WTC11 (cell line): ENCODE measurements at regions not wholly inside any gene's neighbourhood (a gene's known extent, or its start where the extent isn't known, plus 50 kb on each side); places are given as distances from the start of the nearest gene placed in this dataset.

Source experiments
- ATAC-seq: fragments of 200-7000 bp; cut with Tn5 transposase; 2 replicates; pipeline ENCODE4 v1.10.0; 2021; ENCODE audit warnings: mild to moderate bottlenecking, moderate library complexity
- CTCF ChIA-PET: fragments of 300-600 bp; sonication (Branson Sonifier 250); formaldehyde crosslinking; loops from one replicate; lab custom pipeline; 2021; ENCODE audit warnings: antibody characterized with exemption; lab: Charles Lee
- POLR2A ChIA-PET: fragments of 350-600 bp; sonication (Branson Sonifier 250); formaldehyde crosslinking; loops from one replicate; lab custom pipeline; 2021; ENCODE audit warnings: antibody characterized with exemption; lab: Charles Lee
- DNase-seq: peaks from one replicate; pipeline ENCODE4 v3.0.0; 2021; ENCODE audit warnings: low spot score
- H3K27ac Mint-ChIP-seq: 2 replicates; pipeline ENCODE4 v1.8.0; 2021; ENCODE audit warnings: mixed read lengths
- H3K27me3 Mint-ChIP-seq: 2 replicates; pipeline ENCODE4 v1.8.0; 2021; ENCODE audit warnings: low read depth, mild to moderate bottlenecking, moderate library complexity, mixed read lengths
- H3K36me3 Mint-ChIP-seq: 2 replicates; pipeline ENCODE4 v1.8.0; 2021; ENCODE audit warnings: mixed read lengths
- H3K4me1 Mint-ChIP-seq: 2 replicates; pipeline ENCODE4 v1.8.0; 2022; ENCODE audit warnings: mixed read lengths
- H3K4me3 Mint-ChIP-seq: 2 replicates; pipeline ENCODE4 v1.8.0; 2021; ENCODE audit warnings: mild to moderate bottlenecking, moderate library complexity, mixed read lengths
- H3K9me3 Mint-ChIP-seq: 2 replicates; pipeline ENCODE4 v1.8.0; 2021; ENCODE audit warnings: mixed read lengths
- ATF1 ChIP-seq: sonication (generic); formaldehyde crosslinking; IDR thresholded peaks from 2 replicates; pipeline ENCODE4 v1.8.1; 2023; ENCODE audit warnings: mild to moderate bottlenecking, moderate library complexity, missing genetic modification reagents
- E2F1 ChIP-seq: sonication (generic); formaldehyde crosslinking; IDR thresholded peaks from 2 replicates; pipeline ENCODE4 v1.8.0; 2022; ENCODE audit warnings: mild to moderate bottlenecking, missing genetic modification reagents
- E2F5 ChIP-seq: sonication (generic); formaldehyde crosslinking; IDR thresholded peaks from 2 replicates; pipeline ENCODE4 v1.8.1; 2022; ENCODE audit warnings: mild to moderate bottlenecking, moderate library complexity, missing genetic modification reagents
- ESRRA ChIP-seq: sonication (generic); formaldehyde crosslinking; IDR thresholded peaks from 2 replicates; pipeline ENCODE4 v1.8.1; 2022; ENCODE audit warnings: mild to moderate bottlenecking, missing genetic modification reagents, borderline replicate concordance
- FOXK1 ChIP-seq: sonication (generic); formaldehyde crosslinking; IDR thresholded peaks from 2 replicates; pipeline ENCODE4 v1.8.0; 2022; ENCODE audit warnings: mild to moderate bottlenecking, moderate library complexity, missing genetic modification reagents
- FOXP1 ChIP-seq: sonication (generic); formaldehyde crosslinking; IDR thresholded peaks from 2 replicates; pipeline ENCODE4 v1.8.0; 2022; ENCODE audit warnings: missing genetic modification reagents, mild to moderate bottlenecking, moderate library complexity, borderline replicate concordance
- KAT7 ChIP-seq: sonication (generic); formaldehyde crosslinking; IDR thresholded peaks from 2 replicates; pipeline ENCODE4 v1.8.1; 2023; ENCODE audit warnings: missing genetic modification reagents, mild to moderate bottlenecking, borderline replicate concordance
- NFATC4 ChIP-seq: fragments of 250-450 bp; sonication (Bioruptor Pico); IDR thresholded peaks from 2 replicates; pipeline ENCODE4 v1.9.0; 2021; ENCODE audit warnings: mild to moderate bottlenecking
- NR3C1 ChIP-seq: sonication (generic); formaldehyde crosslinking; conservative IDR thresholded peaks from 2 replicates; pipeline ENCODE4 v1.8.1; 2023; ENCODE audit warnings: low read depth, mild to moderate bottlenecking, missing genetic modification reagents
- OVOL2 ChIP-seq: fragments of 250-450 bp; sonication (Bioruptor Pico); IDR thresholded peaks from 2 replicates; pipeline ENCODE4 v1.9.0; 2021; ENCODE audit warnings: mild to moderate bottlenecking, borderline replicate concordance
- PREB ChIP-seq: sonication (generic); formaldehyde crosslinking; IDR thresholded peaks from 2 replicates; pipeline ENCODE4 v1.8.1; 2022; ENCODE audit warnings: mild to moderate bottlenecking, missing genetic modification reagents, moderate library complexity, borderline replicate concordance
- SOX15 ChIP-seq: fragments of 250-450 bp; sonication (Bioruptor Pico); IDR thresholded peaks from 2 replicates; pipeline ENCODE4 v1.9.0; 2021; ENCODE audit warnings: mild to moderate bottlenecking
- TEAD4 ChIP-seq: sonication (generic); formaldehyde crosslinking; IDR thresholded peaks from 2 replicates; pipeline ENCODE4 v1.8.0; 2022; ENCODE audit warnings: mild to moderate bottlenecking, missing genetic modification reagents
- TP53 ChIP-seq: sonication (generic); formaldehyde crosslinking; IDR thresholded peaks from 2 replicates; pipeline ENCODE4 v1.8.1; 2023; ENCODE audit warnings: mild to moderate bottlenecking, missing genetic modification reagents
- USF2 ChIP-seq: sonication (generic); formaldehyde crosslinking; IDR thresholded peaks from 2 replicates; pipeline ENCODE4 v1.8.1; 2023; ENCODE audit warnings: mild to moderate bottlenecking, missing genetic modification reagents, moderate library complexity
- ZMAT4 ChIP-seq: fragments of 250-450 bp; sonication (Bioruptor Pico); IDR thresholded peaks from 2 replicates; pipeline ENCODE4 v1.9.0; 2021; ENCODE audit warnings: mild to moderate bottlenecking
- ZNF281 ChIP-seq: sonication (generic); formaldehyde crosslinking; IDR thresholded peaks from 2 replicates; pipeline ENCODE4 v1.8.0; 2023; ENCODE audit warnings: mild to moderate bottlenecking, missing genetic modification reagents
- ZNF396 ChIP-seq: fragments of 250-450 bp; sonication (Bioruptor Pico); IDR thresholded peaks from 2 replicates; pipeline ENCODE4 v1.8.0; 2021; ENCODE audit warnings: mild to moderate bottlenecking, moderate library complexity, borderline replicate concordance
- ZNF416 ChIP-seq: fragments of 250-450 bp; sonication (Bioruptor Pico); IDR thresholded peaks from 2 replicates; pipeline ENCODE4 v1.9.0; 2021; ENCODE audit warnings: mild to moderate bottlenecking, inconsistent platforms

- no peak for TF ChIP-seq FOXK1 (CRISPR knock-in tag)
- no peak for TF ChIP-seq FOXP1
- no peak for TF ChIP-seq ATF1 (CRISPR knock-in tag)
- TF ChIP-seq, all 79 proteins: peak for 0
These were observed 179.9 kb downstream of the FAM43A start (continued) for GRCh38 chr3:194865615-194866014.

- ChIA-PET CTCF (no interaction called here), POLR2A (no interaction called here)
- DNase-seq (no peak), ATAC-seq (no peak)
- no peaks in the 10 kb centered on the region; the same call in 1 of the 2 replicates for H3K9me3 Mint-ChIP-seq
- no peak overlapping the region for H3K27ac Mint-ChIP-seq
- no peak overlapping the region for H3K4me3 Mint-ChIP-seq
- H3K27me3 Mint-ChIP-seq: no peaks in the 10 kb centered on the region; the same call in 1 of the 2 replicates
- H3K36me3 Mint-ChIP-seq: no peaks in the 10 kb centered on the region
- TF ChIP-seq TP53 (CRISPR knock-in tag): no peak
- no peak for TF ChIP-seq ESRRA (CRISPR knock-in tag)
- TF ChIP-seq NR3C1 (CRISPR knock-in tag): no peak
- no peak for TF ChIP-seq ZMAT4 (CRISPR knock-in tag)
- no peak for TF ChIP-seq KAT7
- peaks cover 15% of the 10 kb centered on the region for H3K4me1 Mint-ChIP-seq
These were observed 180.6 kb downstream of the FAM43A start for GRCh38 chr3:194866236-194866635.

- no peak for DNase-seq
- CTCF ChIA-PET: interaction anchor here (0.7 kb wide), 1 partner anchor 116 kb away, joined by 3 read pairs; no protein-coding TSS in a partner anchor
- H3K4me3 Mint-ChIP-seq: no peak overlapping the region
- peaks cover 27% of the 10 kb centered on the region for H3K4me1 Mint-ChIP-seq
- POLR2A ChIA-PET: no interaction called here
- no peak for TF ChIP-seq ZNF396
- TF ChIP-seq ATF1 (CRISPR knock-in tag): no peak
- TF ChIP-seq SOX15 (CRISPR knock-in tag): no peak
- TF ChIP-seq TEAD4 (CRISPR knock-in tag): no peak
- no peak for TF ChIP-seq PREB
- TF ChIP-seq E2F1 (CRISPR knock-in tag): no peak
- TF ChIP-seq NFATC4 (CRISPR knock-in tag): no peak
- TF ChIP-seq ESRRA (CRISPR knock-in tag): no peak
- TF ChIP-seq OVOL2 (CRISPR knock-in tag): no peak
- TF ChIP-seq USF2: no peak
- TF ChIP-seq E2F5 (CRISPR knock-in tag): no peak
- no peak for TF ChIP-seq ZNF281 (CRISPR knock-in tag)
- no peak for TF ChIP-seq ZNF416 (CRISPR knock-in tag)
- TF ChIP-seq, all 79 proteins: peak for 0
- Mint-ChIP-seq H3K27ac (no peak overlapping the region), H3K9me3 (no peaks in the 10 kb centered on the region; the same call in 1 of the 2 replicates), H3K27me3 (no peaks in the 10 kb centered on the region; the same call in 1 of the 2 replicates), H3K36me3 (no peaks in the 10 kb centered on the region)
- ATAC-seq: no peak
These were observed 181.7 kb downstream of the FAM43A start for GRCh38 chr3:194867270-194867983.
